ENCODE measurements at regions not wholly inside any gene's neighbourhood (a gene's known extent, or its start where the extent isn't known, plus 50 kb on each side); places are given as distances from the start of the nearest gene placed in this dataset.
"Not testable (repeated sequence)": the region's sequence is repeated elsewhere in the genome, so short reads cannot be mapped to it uniquely, and the experiment has no call there.

GRCh38 chr20:51955756-51956155, 153.4 kb upstream of the SALL4 start:
- DNase-seq, result no peak

- DNase-seq, result no peak
Measured at GRCh38 chr20:51953731-51954340, 151.5 kb upstream of the SALL4 start.

GRCh38 chr20:51950926-51951325, 148.6 kb upstream of the SALL4 start:
- no peak for DNase-seq

DNA sequence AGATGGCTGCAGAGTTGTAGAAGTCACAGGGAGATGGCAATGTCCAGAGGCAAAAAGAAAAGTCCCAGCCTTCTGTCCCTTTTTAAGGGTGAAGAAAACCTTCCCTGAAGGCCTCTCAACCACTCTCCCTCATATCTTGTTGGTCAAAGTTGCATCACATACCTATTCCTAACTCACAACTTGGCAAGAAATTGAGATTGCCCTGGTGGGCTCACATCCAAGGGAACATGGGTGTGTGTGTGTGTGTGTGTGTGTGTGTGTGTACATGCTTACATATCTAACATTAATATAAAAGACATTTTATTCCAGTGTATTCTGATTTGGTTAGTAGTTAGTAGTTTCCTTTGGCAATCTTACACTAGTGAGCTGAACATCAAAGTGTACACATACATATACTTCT, 144.3 kb upstream of the SALL4 start:
- DNase-seq, result no peak

DNA sequence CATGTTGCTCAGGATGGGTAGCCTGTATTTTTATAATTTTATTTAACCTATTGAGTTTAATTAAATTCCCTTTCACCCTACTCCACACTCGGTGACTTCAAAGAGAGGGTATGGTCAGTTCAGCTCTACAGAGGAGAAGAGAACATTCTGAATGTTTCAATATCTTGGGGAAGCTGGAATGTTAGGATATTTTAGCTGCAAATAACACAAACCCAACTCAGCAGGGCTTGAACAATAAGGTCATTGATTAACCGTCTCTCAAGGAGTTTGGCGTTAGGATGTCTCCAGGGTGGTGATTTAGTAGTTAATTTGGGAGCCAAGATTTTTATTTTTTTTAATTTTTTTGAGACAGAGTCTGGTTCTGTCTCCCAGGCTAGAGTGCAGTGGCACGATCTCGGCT, 143.6 kb upstream of the SALL4 start:
- no peak for DNase-seq

DNA sequence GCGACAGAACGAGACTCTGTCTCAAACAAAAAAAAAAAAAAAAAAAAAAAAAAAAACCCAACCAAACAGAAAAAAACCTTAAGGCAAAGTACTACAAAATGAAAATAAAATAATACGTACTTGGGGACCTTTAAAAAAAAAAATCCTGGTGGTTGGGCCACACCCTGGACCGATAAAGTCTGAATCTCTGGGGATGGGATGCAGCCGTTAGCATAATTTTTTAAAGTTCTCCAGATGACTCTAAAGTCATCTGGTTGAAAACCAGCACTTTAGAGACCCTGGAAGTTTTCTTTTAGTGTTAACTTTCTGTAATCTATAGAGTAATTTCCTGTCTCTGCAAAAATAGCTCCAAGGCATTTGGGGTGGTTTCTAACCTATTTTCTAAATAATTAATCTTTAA, 142.9 kb upstream of the SALL4 start:
- DNase-seq, result no peak

DNA sequence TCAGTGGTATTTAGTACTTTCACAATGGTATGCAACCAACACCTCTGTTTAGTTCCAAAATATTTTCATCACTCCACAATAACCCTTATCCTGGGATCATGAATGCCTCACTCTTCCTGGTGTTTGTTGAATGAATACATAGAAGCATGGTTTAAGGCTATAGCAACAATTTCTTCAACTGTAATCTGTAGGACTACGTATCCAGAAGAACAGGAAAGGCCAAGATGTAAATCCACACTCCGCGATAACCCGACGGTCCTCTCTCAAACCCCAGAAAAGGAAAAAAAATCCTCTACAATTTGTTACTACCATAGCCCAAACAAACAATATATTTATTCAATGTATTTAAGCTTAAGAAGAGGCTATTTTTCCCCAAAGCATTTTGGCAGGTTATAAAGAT, 141.4 kb upstream of the SALL4 start:
- DNase-seq, result no peak

GRCh38 chr20:51943326-51943725, 141.0 kb upstream of the SALL4 start:
- not testable (repeated sequence) for DNase-seq

- DNase-seq, result no peak
Measured at GRCh38 chr20:51941503-51941902, 139.2 kb upstream of the SALL4 start.

- DNase-seq, result no peak
Measured at GRCh38 chr20:51939259-51939585, 136.9 kb upstream of the SALL4 start.

GRCh38 chr20:51938559-51939258, 136.4 kb upstream of the SALL4 start:
- no peak for DNase-seq

- no peak for DNase-seq
Measured at GRCh38 chr20:51937779-51938178, 135.5 kb upstream of the SALL4 start.

DNA sequence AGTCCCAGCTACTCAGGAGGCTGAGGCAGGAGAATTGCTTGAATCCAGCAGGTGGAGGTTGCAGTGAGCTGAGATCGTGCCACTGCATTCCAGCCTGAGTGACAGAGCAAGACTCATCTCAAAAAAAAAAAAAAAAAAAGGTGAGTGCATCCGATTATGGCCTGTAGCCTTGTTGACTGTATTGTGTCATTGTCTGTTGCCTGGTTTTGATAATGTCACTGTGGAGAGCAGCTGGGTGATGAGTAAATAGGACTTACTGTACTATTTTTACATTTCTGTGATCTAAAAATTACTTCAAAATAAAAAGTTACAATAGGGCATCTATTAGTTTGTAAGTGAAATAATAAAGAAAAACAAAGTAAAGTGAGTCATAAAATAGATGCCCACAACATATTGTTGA, 134.1 kb upstream of the SALL4 start:
- DNase-seq, result no peak

- no peak for DNase-seq
Measured at GRCh38 chr20:51935003-51935358, 132.7 kb upstream of the SALL4 start.

DNA sequence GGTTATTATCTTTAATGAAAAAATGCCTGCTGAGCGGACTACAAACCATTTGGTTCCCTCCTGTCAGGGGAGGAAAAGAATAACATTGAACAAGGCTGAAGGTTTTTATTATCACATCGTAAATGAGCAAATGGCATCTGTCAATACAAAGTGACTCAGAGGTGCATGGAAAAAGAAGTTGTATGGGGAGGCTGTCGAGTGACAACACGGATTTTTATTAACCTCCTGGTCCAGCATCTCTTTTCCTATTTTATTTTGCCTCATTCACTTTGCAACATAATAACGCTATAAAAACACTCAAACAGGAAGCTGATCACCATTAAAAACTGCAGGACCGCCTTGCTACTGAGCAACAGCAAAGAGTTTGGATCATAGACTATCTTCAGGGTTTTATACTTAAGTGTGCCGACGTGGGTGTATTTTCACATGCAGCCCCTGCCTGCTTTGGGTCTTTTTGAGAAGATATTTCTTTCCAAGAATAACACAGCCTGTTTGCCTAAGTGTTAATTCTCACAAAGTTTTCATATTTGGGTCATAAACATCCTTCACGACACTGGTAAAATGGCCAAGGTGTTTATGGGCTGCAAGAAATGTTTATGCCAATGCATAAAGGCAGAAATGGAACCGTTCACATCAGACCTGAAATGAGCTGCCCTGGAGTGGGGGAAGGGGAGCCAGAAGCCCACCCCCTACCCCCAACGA, 132.1 kb upstream of the SALL4 start:
- no peak for DNase-seq

DNA sequence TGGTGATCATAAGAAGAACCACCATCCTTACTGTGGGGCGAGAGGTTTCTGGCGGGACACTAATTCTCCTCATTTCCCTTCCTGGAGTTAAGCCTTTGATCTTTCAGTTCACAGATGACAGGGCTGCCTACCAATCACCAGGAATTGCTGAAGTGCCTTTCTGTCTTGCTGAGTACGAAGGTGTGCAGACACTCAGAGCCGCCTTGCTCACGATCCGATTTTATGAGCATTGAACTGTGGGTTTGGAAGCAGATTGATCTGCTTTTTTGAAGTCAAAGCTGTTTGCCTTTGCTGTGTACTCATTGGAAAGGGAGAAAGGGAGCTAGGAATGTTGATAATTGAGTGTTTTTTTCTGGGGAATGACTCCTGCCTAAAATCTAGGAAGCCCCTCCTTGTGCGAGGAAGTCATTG, 129.1 kb upstream of the SALL4 start:
- no peak for DNase-seq

- no peak for DNase-seq
Measured at GRCh38 chr20:51930775-51931174, 128.5 kb upstream of the SALL4 start.

DNA sequence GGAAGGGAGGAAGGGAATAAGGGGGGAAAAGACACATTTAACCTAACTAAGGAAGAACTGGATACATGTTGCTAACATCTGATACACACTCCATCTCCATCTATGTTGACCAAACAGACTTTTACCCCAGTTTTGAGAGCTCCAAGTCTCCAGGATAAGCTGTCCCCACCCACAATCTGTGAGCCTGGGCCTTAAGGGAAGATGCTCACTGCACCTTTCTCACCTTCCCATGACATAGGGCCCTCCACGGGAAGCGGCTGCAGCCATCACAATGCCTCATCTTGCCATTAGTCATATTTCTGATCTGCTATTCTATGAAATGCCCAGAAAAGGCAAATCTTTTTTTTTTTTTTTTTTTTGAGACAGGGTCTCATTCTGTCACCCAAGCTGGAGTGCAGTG, 126.6 kb upstream of the SALL4 start:
- DNase-seq, result no peak

- DNase-seq, result not testable (repeated sequence)
Measured at GRCh38 chr20:51927970-51928369, 125.6 kb upstream of the SALL4 start.

- DNase-seq, result no peak
Measured at GRCh38 chr20:51926670-51927305, 124.5 kb upstream of the SALL4 start.

- DNase-seq, result no peak
Measured at GRCh38 chr20:51924509-51924908, 122.2 kb upstream of the SALL4 start.

- DNase-seq, result no peak
Measured at GRCh38 chr20:51923633-51924032, 121.3 kb upstream of the SALL4 start.

- DNase-seq, result not testable (repeated sequence)
Measured at GRCh38 chr20:51922812-51923211, 120.5 kb upstream of the SALL4 start.

GRCh38 chr20:51918561-51918960, 116.2 kb upstream of the SALL4 start:
- DNase-seq, result no peak

Data from retina (tissue), 1 donor.